Duodenal mucosa (tissue), 2 donors: ENCODE measurements at regions not wholly inside any gene's neighbourhood (a gene's known extent, or its start where the extent isn't known, plus 50 kb on each side); places are given as distances from the start of the nearest gene placed in this dataset.
"Not testable (repeated sequence)": the region's sequence is repeated elsewhere in the genome, so short reads cannot be mapped to it uniquely, and the experiment has no call there.

Experiments
- H3K27ac ChIP-seq: one replicate; pipeline ENCODE4 v1.7.0; 2013; ENCODE audit warnings: low read depth, low read length
- H3K27me3 ChIP-seq, 2 donors: one replicate each; pipeline ENCODE4 v1.7.0; 2013; ENCODE audit warnings: low read length in 2 of 2, control low read depth in 1 of 2; ENCODE audit not compliant: insufficient read depth in 2 of 2, control insufficient read depth in 1 of 2
- H3K36me3 ChIP-seq, 2 donors: one replicate each; pipeline ENCODE4 v1.7.0; 2013; ENCODE audit warnings: low read length in 2 of 2, control low read depth in 1 of 2; ENCODE audit not compliant: insufficient read depth in 2 of 2, control insufficient read depth in 1 of 2
- H3K4me1 ChIP-seq, 2 donors: one replicate each; pipeline ENCODE4 v1.7.0; 2013; ENCODE audit warnings: low read length in 2 of 2, control low read depth in 1 of 2; ENCODE audit not compliant: insufficient read depth in 2 of 2, control insufficient read depth in 1 of 2
- H3K4me3 ChIP-seq, 2 donors: one replicate each; pipeline ENCODE4 v1.7.0; 2013; ENCODE audit warnings: low read length in 2 of 2, low read depth in 1 of 2
- H3K9ac ChIP-seq, 2 donors: one replicate each; pipeline ENCODE4 v1.7.0; 2013; ENCODE audit warnings: low read length in 2 of 2, low read depth in 1 of 2
- H3K9me3 ChIP-seq, 2 donors: one replicate each; pipeline ENCODE4 v1.7.0; 2013; ENCODE audit warnings: low read length in 2 of 2, control low read depth in 1 of 2; ENCODE audit not compliant: control insufficient read depth in 1 of 2

DNA sequence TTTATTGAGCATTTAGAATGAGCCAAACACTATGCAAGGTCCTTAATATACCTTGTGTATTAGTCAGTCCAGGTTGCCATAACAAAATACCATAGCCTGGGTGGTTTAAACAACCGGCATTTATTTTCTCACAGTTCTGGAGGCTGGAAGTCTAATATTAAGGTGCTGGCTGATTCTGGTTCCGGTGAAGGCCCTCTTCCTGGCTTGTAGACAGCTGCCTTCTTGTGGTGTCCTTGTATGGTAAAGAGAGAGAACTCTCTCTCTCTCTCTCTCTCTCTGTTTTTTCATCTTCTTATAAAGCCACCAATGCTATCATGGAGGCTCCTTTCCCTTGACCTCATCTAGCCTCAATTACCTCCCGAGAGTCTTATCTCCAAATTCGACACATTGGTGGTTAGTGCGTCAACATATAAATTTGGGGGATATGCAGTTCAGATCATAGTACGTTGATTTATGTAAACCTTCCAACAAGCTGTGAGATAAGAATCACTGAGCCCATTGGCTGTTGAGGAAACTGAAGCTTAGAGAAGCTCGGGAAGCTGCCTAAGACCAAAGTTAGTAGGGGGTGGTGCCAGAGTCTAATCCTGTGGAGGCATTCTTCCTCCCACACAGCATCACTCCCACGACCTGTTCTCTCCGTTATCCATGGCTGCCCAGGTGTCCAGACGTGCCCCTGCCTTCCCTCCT is 298.0 kb upstream of the PROK2 start:
- Histone ChIP-seq H3K9ac (no peak overlapping the region), H3K4me3 (no peak overlapping the region), H3K36me3 (no peaks in the 10 kb centered on the region), H3K4me1 (peaks cover 7 to 13% of the 10 kb centered on the region in 2 donors), H3K9me3 (no peaks in the 10 kb centered on the region), H3K27ac (no peak overlapping the region), H3K27me3 (no peaks in the 10 kb centered on the region)

DNA sequence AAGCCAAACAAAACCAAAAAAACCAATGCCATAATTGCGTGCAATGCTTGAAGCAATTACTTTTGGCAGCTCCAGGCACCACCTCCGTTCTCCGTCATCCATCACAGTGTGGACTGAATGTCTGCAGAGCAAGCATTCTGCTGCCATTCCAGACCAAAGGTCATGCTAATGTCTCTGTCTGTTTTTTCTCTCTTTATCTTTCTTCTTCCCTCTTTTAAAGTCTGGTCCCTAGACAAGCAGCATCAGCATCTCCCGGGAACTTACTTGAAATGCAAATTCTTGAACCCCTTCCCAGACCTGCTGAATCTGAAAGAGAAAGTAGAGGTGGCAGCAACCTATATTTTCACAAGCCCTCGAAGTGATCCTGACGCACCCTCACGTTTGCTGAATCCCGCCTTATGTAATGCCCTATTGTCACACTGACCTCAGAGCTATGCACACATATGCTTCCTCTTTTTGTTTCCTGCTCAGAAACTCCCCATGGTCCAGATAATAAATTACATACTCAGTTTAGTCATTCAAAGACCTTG is 297.3 kb upstream of the PROK2 start:
- H3K4me3 ChIP-seq, result peak overlapping the region in 1 of 2 donors; percentile 34
- H3K27me3 ChIP-seq, result no peaks in the 10 kb centered on the region
- no peaks in the 10 kb centered on the region for H3K9me3 ChIP-seq
- peaks cover 7 to 13% of the 10 kb centered on the region in 2 donors for H3K4me1 ChIP-seq
- no peak overlapping the region for H3K9ac ChIP-seq
- H3K36me3 ChIP-seq, result no peaks in the 10 kb centered on the region
- no peak overlapping the region for H3K27ac ChIP-seq

DNA sequence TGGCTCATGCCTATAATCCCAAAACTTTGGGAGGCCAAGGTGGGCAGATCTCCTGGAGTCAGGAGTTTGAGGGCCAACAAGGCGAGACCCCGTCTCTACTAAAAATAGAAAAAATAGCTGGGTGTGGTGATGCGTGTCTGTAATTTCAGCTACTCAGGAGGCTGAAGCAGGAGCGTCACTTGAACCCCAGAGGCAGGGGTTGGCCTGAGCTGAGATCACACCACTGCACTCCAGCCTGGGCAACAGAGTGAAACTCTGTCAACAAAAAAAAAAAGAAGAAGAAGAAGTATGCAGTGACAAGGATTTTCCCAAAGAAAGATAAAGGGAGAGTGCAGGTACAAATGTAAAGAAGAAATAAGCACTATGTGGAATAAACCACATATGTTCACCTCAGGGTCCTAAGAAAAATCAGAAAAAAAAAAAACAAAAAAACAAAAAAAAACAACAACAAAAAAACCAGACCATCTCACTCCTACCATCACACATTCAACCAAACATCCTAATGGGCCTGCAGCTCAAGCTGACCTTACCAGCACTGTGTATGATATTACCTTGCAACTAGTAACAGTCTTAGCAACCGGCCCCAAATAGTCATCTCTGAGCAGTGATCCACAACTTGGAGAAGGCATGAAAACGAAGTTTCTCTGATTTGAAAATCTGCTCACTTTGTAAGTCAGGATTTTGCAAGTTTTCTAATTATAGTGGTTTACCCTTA is 296.7 kb upstream of the PROK2 start:
- Histone ChIP-seq H3K9me3 (no peaks in the 10 kb centered on the region), H3K36me3 (no peaks in the 10 kb centered on the region), H3K9ac (no peak overlapping the region), H3K4me3 (peak overlapping the region in 1 of 2 donors; percentile 34), H3K27me3 (no peaks in the 10 kb centered on the region), H3K27ac (no peak overlapping the region), H3K4me1 (peaks cover 7 to 13% of the 10 kb centered on the region in 2 donors)

DNA sequence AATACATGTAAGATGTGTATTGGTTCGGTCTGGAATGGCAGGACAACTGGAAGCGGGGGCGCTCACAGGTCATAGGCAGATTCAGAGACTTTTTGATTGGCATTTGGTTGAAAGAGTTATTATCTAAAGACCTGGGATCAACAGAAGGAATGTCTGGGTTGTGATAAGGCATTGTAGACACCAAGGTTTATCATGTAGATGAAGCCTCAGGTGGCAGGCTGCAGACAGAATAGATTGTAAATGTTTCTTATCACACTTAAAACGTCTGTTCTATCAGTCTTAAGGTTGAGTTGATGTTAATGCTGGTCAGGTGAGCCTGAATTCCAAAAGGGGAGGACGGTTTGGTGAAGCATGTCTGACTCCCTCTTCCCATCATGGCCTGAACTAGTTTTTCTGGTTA is 295.9 kb upstream of the PROK2 start:
- Histone ChIP-seq H3K9me3 (peaks cover 0 to 3% of the 10 kb centered on the region in 2 donors), H3K4me3 (no peak overlapping the region), H3K36me3 (no peaks in the 10 kb centered on the region), H3K9ac (no peak overlapping the region), H3K27ac (no peak overlapping the region), H3K4me1 (peaks cover 7 to 13% of the 10 kb centered on the region in 2 donors), H3K27me3 (no peaks in the 10 kb centered on the region)

DNA sequence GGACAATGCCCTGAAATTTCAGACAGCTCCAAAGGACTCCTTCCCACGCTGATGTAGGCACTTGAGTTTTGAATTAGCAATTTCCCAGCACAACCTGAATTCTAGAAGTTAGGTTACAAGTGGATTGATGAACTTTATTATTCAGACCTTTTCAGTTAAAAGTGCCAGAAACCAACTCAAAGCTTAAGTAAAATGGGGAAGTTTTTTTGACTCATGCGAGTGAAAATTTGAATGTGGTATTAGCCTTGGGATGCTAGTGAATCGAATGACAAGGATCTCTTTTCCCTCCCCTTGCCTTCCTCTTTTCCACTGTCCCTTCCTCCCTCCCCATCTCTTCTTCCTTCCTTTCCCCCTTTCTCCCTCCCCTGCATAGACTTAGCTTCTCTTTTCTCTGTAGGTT is 295.1 kb upstream of the PROK2 start:
- H3K9me3 ChIP-seq, result peaks cover 5 to 9% of the 10 kb centered on the region in 2 donors
- H3K4me1 ChIP-seq, result peaks cover 7 to 13% of the 10 kb centered on the region in 2 donors
- no peak overlapping the region for H3K4me3 ChIP-seq
- H3K27me3 ChIP-seq, result no peaks in the 10 kb centered on the region
- no peak overlapping the region for H3K9ac ChIP-seq
- no peaks in the 10 kb centered on the region for H3K36me3 ChIP-seq
- no peak overlapping the region for H3K27ac ChIP-seq

DNA sequence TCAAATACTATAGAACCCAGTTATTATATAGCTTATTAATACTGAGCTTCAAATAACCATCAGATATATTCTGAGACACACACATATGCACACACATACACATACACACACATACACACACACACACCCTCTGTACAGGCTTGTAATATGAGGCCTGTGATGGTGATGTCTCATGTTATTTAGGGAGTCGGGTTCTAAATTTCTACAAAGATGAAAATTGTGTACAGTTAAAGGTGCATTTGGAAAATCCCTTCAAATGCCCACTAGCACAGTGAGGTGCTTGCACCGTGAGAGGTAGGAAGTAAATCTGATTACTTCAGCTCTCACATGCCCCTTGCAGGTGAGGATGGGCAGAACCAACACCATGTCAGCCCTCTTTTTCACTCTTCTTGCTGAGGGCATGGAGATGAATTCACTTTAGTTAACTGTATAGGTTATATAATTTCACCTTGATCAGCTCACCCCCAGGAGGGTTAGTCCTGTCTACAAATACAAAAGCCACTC is 294.5 kb upstream of the PROK2 start:
- Histone ChIP-seq H3K27ac (no peak overlapping the region), H3K9ac (no peak overlapping the region), H3K4me1 (peaks cover 7 to 13% of the 10 kb centered on the region in 2 donors), H3K27me3 (no peaks in the 10 kb centered on the region), H3K9me3 (peaks cover 5 to 9% of the 10 kb centered on the region in 2 donors), H3K4me3 (no peak overlapping the region), H3K36me3 (no peaks in the 10 kb centered on the region)

DNA sequence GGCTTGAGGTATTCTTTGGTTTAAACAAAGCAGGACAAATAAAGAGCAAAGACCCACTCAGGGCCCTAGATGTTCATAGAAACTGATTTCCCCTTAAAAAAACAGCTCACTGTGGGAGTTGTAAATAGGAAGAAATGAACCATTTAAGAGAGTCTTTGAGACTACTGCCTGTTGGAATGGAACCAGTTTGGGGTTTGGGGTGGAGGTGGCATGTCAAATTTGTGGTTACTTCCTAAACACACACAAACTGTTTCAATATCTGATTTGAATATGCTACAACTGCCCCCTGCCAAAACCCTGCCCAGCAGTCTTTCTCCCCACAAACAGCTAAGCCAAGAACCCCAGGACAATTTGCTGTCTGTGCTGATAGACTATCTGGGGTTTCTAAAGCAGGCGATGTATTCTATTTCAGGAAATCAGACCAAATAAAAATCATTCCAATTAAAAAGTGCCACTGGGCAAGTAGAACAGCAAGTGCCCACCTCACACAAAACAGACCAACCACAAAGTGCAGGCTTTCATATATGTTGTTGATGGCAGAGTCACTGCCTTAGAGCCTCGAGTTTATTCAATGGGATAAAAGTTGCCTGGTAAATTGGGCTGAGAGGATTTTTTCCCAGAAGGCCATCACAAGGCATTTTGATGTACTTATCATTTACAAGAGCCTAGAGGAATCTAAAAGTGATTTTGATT is 293.9 kb upstream of the PROK2 start:
- Histone ChIP-seq H3K9ac (no peak overlapping the region), H3K9me3 (peaks cover 5 to 9% of the 10 kb centered on the region in 2 donors), H3K4me1 (peaks cover 7 to 13% of the 10 kb centered on the region in 2 donors), H3K27ac (no peak overlapping the region), H3K36me3 (no peaks in the 10 kb centered on the region), H3K4me3 (no peak overlapping the region), H3K27me3 (no peaks in the 10 kb centered on the region)

DNA sequence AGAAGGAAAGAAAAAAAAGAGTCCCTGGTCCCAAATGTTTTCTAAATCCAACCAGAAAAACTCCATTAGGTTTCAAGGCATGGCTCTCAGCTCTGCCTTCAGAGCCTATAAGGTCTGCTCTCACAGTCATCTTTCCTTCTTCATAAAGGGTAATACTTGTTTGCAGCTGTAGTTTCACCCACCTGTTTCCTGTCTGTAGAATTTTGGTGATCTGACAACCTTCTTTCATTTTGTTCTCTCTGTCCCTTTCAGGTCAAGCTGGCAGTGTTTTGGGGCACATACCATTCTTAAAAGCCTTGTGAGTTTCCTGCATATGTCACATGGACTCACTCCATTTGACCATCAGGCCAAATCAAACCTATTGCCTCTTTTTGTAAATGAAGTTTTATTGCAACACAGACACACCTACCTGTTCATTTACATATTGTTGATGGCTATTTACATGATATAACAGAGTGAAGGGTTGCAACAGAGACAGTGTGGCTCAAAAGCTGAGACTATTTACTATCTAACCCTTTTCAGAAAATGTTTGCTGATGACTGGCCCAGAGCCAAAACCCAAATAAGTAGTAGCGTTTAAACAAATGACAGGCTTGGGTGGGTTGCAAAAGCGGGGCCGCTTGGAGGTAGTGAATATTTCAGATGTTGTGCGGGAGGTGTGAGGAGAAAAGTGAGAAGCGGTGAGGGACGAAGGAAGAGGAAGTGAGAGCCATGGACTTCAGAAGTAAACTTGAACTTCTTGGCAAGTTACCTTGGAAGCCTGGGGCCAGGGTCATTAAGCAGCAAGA is 292.7 kb upstream of the PROK2 start:
- Histone ChIP-seq H3K4me1 (peaks cover 7 to 9% of the 10 kb centered on the region in 2 donors), H3K9ac (no peak overlapping the region), H3K9me3 (peaks cover 5 to 9% of the 10 kb centered on the region in 2 donors), H3K4me3 (no peak overlapping the region), H3K27ac (no peak overlapping the region), H3K36me3 (no peaks in the 10 kb centered on the region), H3K27me3 (no peaks in the 10 kb centered on the region)

DNA sequence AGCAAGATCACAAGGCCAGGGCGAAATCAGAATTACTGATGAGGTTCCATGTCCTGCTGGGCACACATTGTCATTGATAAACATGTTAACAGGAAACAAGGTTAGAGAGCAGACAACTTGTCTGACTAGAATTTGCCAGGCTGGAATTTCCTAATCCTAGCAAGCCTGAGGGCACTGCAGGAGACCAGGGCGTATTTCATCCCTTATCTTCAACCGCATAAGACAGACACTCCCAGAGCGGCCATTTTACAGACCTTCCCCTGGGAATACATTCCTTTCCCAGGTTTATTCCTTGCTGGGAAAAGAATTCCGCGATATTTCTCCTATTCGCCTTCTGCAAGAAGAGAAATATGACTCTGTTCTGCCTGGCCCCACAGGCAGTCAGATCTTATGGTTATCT is 290.9 kb upstream of the PROK2 start:
- not testable (repeated sequence) for H3K4me1 ChIP-seq, H3K27me3 ChIP-seq, H3K4me3 ChIP-seq, H3K9ac ChIP-seq, H3K9me3 ChIP-seq, H3K27ac ChIP-seq, H3K36me3 ChIP-seq
